GM12878 (cell line): ENCODE measurements at regions not wholly inside any gene's neighbourhood (a gene's known extent, or its start where the extent isn't known, plus 50 kb on each side); places are given as distances from the start of the nearest gene placed in this dataset.

ENCODE experiments used
- ATF2 ChIP-seq: IDR thresholded peaks from 2 replicates; pipeline ENCODE4 v1.6.1; 2012; ENCODE audit warnings: low read length, inconsistent platforms
- BACH1 ChIP-seq: fragments of 450-650 bp; IDR thresholded peaks from 2 replicates; pipeline ENCODE4 v1.6.1; 2017; ENCODE audit warnings: mild to moderate bottlenecking, borderline replicate concordance
- CTCF ChIP-seq, 3 experiments: IDR thresholded peaks in 2 of 3; conservative IDR thresholded peaks in 1 of 3; 2 replicates each; pipeline ENCODE4 v1.5.1; 2011; ENCODE audit warnings: low read depth in 3 of 3, low read length in 3 of 3, mild to moderate bottlenecking in 3 of 3, control low read depth in 2 of 3, moderate library complexity in 2 of 3, inconsistent platforms in 1 of 3, mixed read lengths in 1 of 3; ENCODE audit not compliant: control insufficient read depth in 2 of 3, insufficient read depth in 1 of 3; ENCODE audit errors: extremely low read depth in 1 of 3
- EZH2 ChIP-seq: IDR thresholded peaks from 2 replicates; pipeline ENCODE4 v1.6.1; 2012; ENCODE audit warnings: low read depth, mild to moderate bottlenecking, control low read depth, inconsistent platforms, low read length, borderline replicate concordance; ENCODE audit not compliant: control insufficient read depth
- IKZF1 ChIP-seq: fragments of 450-650 bp; conservative IDR thresholded peaks from 2 replicates; pipeline ENCODE4 v1.6.1; 2017; ENCODE audit warnings: antibody characterized with exemption, mild to moderate bottlenecking
- MXI1 ChIP-seq: fragments of 150-350 bp; IDR thresholded peaks from 2 replicates; pipeline ENCODE4 v1.6.1; 2011; ENCODE audit warnings: low read depth, mild to moderate bottlenecking, inconsistent platforms, low read length, improper control_type of control experiment
- NKRF ChIP-seq: fragments of 450-650 bp; conservative IDR thresholded peaks from 2 replicates; pipeline ENCODE4 v1.6.1; 2017; ENCODE audit warnings: mild to moderate bottlenecking, moderate library complexity
- POLR2A ChIP-seq: IDR thresholded peaks from 2 replicates; pipeline ENCODE4 v1.6.1; 2011; ENCODE audit warnings: low read depth, mild to moderate bottlenecking, low read length
- POLR2AphosphoS2 ChIP-seq: IDR thresholded peaks from 2 replicates; pipeline ENCODE4 v1.6.1; 2011; ENCODE audit warnings: low read depth, mild to moderate bottlenecking, low read length, improper control_type of control experiment, moderate library complexity
- PRDM15 ChIP-seq: fragments of 450-650 bp; formaldehyde crosslinking; IDR thresholded peaks from 2 replicates; pipeline ENCODE4 v1.4.0; 2020; ENCODE audit warnings: mild to moderate bottlenecking, moderate library complexity
- REST ChIP-seq: IDR thresholded peaks from 2 replicates; pipeline ENCODE4 v1.6.1; 2012; ENCODE audit warnings: mild to moderate bottlenecking, low read depth, low read length
- SPI1 ChIP-seq: IDR thresholded peaks from 2 replicates; pipeline ENCODE4 v1.6.1; 2011; ENCODE audit warnings: low read depth, mild to moderate bottlenecking, low read length, moderate library complexity, borderline replicate concordance; ENCODE audit not compliant: insufficient read depth
- TCF12 ChIP-seq: IDR thresholded peaks from 2 replicates; pipeline ENCODE4 v1.6.1; 2011; ENCODE audit warnings: low read depth, mild to moderate bottlenecking, low read length

- TF ChIP-seq CTCF (IDR thresholded peaks at IDR 0.05 in 2 of 3, conservative IDR thresholded peaks at IDR 0.05 in 1 of 3; ENCODE audit: control insufficient read depth in 2 of 3, extremely low read depth in 1 of 3, insufficient read depth in 1 of 3, low read depth in 3 of 3, low read length in 3 of 3), result no peak
- TF ChIP-seq TCF12, result no peak
- TF ChIP-seq ATF2, result no peak
- no peak for TF ChIP-seq NKRF
- no peak for TF ChIP-seq POLR2A
- no peak for TF ChIP-seq SPI1
- TF ChIP-seq BACH1, result no peak
- no peak for TF ChIP-seq MXI1
- TF ChIP-seq PRDM15 (CRISPR knock-in tag), result no peak
- no peak for TF ChIP-seq EZH2
- TF ChIP-seq IKZF1, result no peak
- TF ChIP-seq REST, result no peak
- TF ChIP-seq POLR2AphosphoS2, result no peak
Measured at GRCh38 chr4:187209921-187210613, 486.4 kb upstream of the FAT1 start.
